ENCODE measurements at regions not wholly inside any gene's neighbourhood (a gene's known extent, or its start where the extent isn't known, plus 50 kb on each side); places are given as distances from the start of the nearest gene placed in this dataset.
"Not testable (repeated sequence)": the region's sequence is repeated elsewhere in the genome, so short reads cannot be mapped to it uniquely, and the experiment has no call there.

DNA sequence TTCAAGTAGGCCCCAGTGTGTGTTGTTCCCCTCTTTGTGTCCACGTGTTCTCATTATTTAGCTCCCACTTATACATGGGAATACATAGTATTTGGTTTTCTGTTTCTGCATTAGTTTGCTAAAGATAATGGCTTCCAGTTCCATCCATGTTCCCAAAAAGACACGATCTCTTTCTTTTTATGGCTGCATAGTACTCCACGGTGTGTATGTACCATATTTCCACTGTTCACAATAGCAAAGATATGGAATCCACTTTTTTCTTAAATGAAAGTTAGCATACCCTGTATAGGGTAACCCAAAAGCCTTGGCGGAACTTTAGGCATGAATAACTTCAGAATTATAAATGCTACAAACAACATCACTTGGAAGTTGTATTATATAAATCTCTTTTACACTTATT, 83.4 kb upstream of the NDUFV2 start:
- DNase-seq (no peak), ATAC-seq (no peak)
- ChIA-PET CTCF (interaction anchor here (0.7 kb wide), 1 partner anchor 31 kb away, joined by 3 read pairs; no protein-coding TSS in a partner anchor), POLR2A (interaction anchor here (0.7 kb wide), 1 partner anchor 12 kb away, joined by 3 read pairs; no protein-coding TSS in a partner anchor)
- Mint-ChIP-seq H3K27me3 (peaks cover 2% of the 10 kb centered on the region), H3K27ac (no peak overlapping the region), H3K4me1 (ENCODE audit: low read depth) (peaks cover 13% of the 10 kb centered on the region), H3K36me3 (ENCODE audit: low read depth) (no peaks in the 10 kb centered on the region), H3K9me3 (no peaks in the 10 kb centered on the region), H3K4me3 (no peak overlapping the region)
- TF ChIP-seq CTCF (IDR thresholded peaks at IDR 0.05), result no peak
- intact Hi-C loops (cut with micrococcal nuclease), result no loop called here

DNA sequence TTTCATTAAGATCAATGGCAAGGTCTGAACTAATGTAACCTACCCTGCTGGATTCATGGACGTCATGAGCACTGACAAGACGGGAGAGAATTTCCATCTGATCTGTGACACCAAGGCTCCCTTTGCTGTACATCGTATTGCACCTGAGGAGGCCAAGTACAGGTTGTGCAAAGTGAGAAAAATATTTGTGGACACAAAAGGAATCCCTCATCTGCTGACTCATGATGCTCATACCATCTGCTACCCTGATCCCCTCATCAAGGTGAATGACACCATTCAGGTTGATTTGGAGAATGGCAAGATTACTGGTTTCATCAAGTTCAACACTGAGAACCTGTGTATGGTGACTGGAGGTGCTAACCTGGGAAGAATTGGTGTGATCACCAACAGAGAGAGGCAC, 82.3 kb upstream of the NDUFV2 start:
- Mint-ChIP-seq H3K27me3 (peaks cover 2% of the 10 kb centered on the region), H3K27ac (no peak overlapping the region), H3K9me3 (no peaks in the 10 kb centered on the region), H3K36me3 (ENCODE audit: low read depth) (no peaks in the 10 kb centered on the region), H3K4me1 (ENCODE audit: low read depth) (peaks cover 13% of the 10 kb centered on the region), H3K4me3 (no peak overlapping the region)
- TF ChIP-seq CTCF (IDR thresholded peaks at IDR 0.05), result no peak
- DNase-seq (no peak), ATAC-seq (no peak)
- POLR2A ChIA-PET, result no interaction called here
- intact Hi-C loops (cut with micrococcal nuclease), result no loop called here
- CTCF ChIA-PET, result no interaction called here

DNA sequence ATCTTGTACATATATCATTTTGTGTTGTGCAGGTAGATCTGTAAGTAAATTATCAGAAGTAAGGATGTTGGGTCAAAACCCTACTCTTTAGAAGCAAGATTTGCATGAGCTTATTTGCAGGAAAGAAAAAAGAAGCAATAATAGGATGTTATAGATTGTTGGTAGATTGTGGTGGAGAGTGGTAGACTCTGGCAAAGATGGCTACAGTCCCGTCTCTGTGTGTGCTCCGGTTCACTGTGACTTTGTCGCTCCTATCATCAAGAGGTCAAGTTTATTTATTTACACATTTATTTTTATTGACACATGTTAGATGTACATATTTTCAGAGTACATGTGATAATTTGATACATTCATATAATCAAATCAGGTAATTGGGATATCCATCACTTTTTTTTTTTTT, 81.0 kb upstream of the NDUFV2 start:
- no peak for ATAC-seq
- intact Hi-C loops (cut with micrococcal nuclease), result no loop called here
- H3K27me3 Mint-ChIP-seq, result peaks cover 3% of the 10 kb centered on the region
- TF ChIP-seq CTCF (IDR thresholded peaks at IDR 0.05), result no peak
- ChIA-PET POLR2A (no interaction called here), CTCF (no interaction called here)
- H3K27ac Mint-ChIP-seq, result no peak overlapping the region
- H3K9me3 Mint-ChIP-seq, result no peaks in the 10 kb centered on the region
- H3K4me1 Mint-ChIP-seq (ENCODE audit: low read depth), result peaks cover 13% of the 10 kb centered on the region
- DNase-seq, result no peak
- H3K4me3 Mint-ChIP-seq, result no peak overlapping the region
- H3K36me3 Mint-ChIP-seq (ENCODE audit: low read depth), result no peaks in the 10 kb centered on the region

GRCh38 chr18:9022397-9023155, 79.9 kb upstream of the NDUFV2 start:
- TF ChIP-seq CTCF (IDR thresholded peaks at IDR 0.05), result no peak
- no peak for DNase-seq
- no peak overlapping the region for H3K27ac Mint-ChIP-seq
- ChIA-PET POLR2A (no interaction called here), CTCF (interaction anchor here (1.2 kb wide), 1 partner anchor 35 kb away, joined by 3 read pairs; no protein-coding TSS in a partner anchor)
- H3K36me3 Mint-ChIP-seq (ENCODE audit: low read depth), result no peaks in the 10 kb centered on the region
- ATAC-seq, result no peak
- intact Hi-C loops (cut with micrococcal nuclease), result no loop called here
- H3K4me1 Mint-ChIP-seq (ENCODE audit: low read depth), result peaks cover 5% of the 10 kb centered on the region
- H3K27me3 Mint-ChIP-seq, result peaks cover 6% of the 10 kb centered on the region
- no peaks in the 10 kb centered on the region for H3K9me3 Mint-ChIP-seq
- no peak overlapping the region for H3K4me3 Mint-ChIP-seq

DNA sequence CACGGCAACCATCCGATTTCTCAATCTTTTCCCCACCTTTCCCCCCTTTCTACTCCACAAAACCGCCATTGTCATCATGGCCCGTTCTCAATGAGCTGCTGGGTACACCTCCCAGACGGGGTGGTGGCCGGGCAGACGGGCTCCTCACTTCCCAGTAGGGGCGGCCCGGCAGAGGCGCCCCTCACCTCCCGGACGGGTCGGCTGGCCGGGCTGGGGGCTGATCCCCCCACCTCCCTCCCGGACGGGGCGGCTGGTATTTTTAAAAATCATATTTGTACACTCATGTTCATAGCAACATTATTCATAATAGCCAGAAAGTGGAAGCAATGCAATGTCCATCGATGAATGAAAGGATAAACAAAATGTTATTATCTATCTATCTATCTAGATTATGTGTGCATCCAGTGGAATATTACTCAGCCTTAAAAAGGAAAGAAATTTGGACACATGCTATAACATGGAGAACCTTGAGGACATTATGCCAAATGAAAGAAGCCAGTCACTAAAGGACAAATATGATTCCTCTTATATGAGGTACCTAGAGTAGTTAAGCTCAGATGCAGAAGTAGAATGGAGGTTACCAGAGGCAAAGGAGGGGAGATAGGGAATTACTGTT, 78.4 kb upstream of the NDUFV2 start:
- H3K9me3 Mint-ChIP-seq; H3K27me3 Mint-ChIP-seq; POLR2A ChIA-PET; intact Hi-C loops (cut with micrococcal nuclease); H3K4me1 Mint-ChIP-seq (ENCODE audit: low read depth); H3K4me3 Mint-ChIP-seq; DNase-seq; H3K36me3 Mint-ChIP-seq (ENCODE audit: low read depth); CTCF ChIA-PET; H3K27ac Mint-ChIP-seq; ATAC-seq: not testable (repeated sequence)
